SH-SY5Y (cell line): ENCODE measurements at regions not wholly inside any gene's neighbourhood (a gene's known extent, or its start where the extent isn't known, plus 50 kb on each side); places are given as distances from the start of the nearest gene placed in this dataset.

Experiments used
- GATA2 ChIP-seq: IDR thresholded peaks from 2 replicates; pipeline ENCODE4 v1.6.1; 2011; ENCODE audit warnings: mild to moderate bottlenecking, low read depth, low read length
- GATA3 ChIP-seq: IDR thresholded peaks from 2 replicates; pipeline ENCODE4 v1.6.1; 2011; ENCODE audit warnings: low read depth, mild to moderate bottlenecking, low read length, moderate library complexity

DNA sequence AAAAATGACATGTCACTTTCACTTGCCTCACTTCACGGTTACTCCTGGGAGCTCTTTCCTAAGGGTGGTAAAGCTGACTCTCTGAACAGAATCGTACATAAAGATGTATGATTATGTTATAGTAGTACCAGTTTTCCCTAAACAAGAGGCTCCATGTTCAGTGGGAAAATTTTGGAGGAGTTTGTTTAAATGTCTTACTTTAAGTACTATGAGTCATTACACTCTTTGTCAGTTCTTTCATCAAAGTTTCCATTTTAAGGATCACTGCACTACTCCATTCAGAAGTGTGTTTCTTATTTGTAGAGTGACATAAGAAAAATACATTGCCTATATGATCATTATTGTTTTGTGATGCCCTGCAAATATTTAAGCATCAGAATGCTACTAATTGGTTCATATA lies 121.1 kb upstream of the FIGN start:
- TF ChIP-seq GATA2 (no peak), GATA3 (no peak)
